Endothelial cell (in vitro differentiated cells): ENCODE measurements at regions not wholly inside any gene's neighbourhood (a gene's known extent, or its start where the extent isn't known, plus 50 kb on each side); places are given as distances from the start of the nearest gene placed in this dataset.

Experiments used
- DNase-seq: peaks from one replicate; pipeline ENCODE4 v3.0.0; 2021; ENCODE audit warnings: low spot score
- H3K27ac Mint-ChIP-seq: one replicate; pipeline ENCODE4 v1.8.0; 2021; ENCODE audit warnings: mixed read lengths, inconsistent platforms; ENCODE audit not compliant: unreplicated experiment
- H3K27me3 Mint-ChIP-seq: one replicate; pipeline ENCODE4 v1.8.0; 2021; ENCODE audit warnings: mild to moderate bottlenecking, moderate library complexity, mixed read lengths, inconsistent platforms; ENCODE audit not compliant: unreplicated experiment
- H3K36me3 Mint-ChIP-seq: one replicate; pipeline ENCODE4 v1.8.0; 2021; ENCODE audit warnings: mild to moderate bottlenecking, low read depth, mixed read lengths, inconsistent platforms; ENCODE audit not compliant: unreplicated experiment
- H3K4me1 Mint-ChIP-seq: one replicate; pipeline ENCODE4 v1.8.0; 2021; ENCODE audit warnings: mild to moderate bottlenecking, mixed read lengths, inconsistent platforms; ENCODE audit not compliant: unreplicated experiment
- H3K4me3 Mint-ChIP-seq: one replicate; pipeline ENCODE4 v1.8.0; 2021; ENCODE audit warnings: mild to moderate bottlenecking, mixed read lengths, inconsistent platforms; ENCODE audit not compliant: unreplicated experiment
- H3K9me3 Mint-ChIP-seq: one replicate; pipeline ENCODE4 v1.8.0; 2021; ENCODE audit warnings: mixed read lengths, inconsistent platforms; ENCODE audit not compliant: unreplicated experiment
- TF ChIP-seq, protein P1 (sequence below): fragments of 200-600 bp; sonication (generic); IDR thresholded peaks from one replicate; pipeline ENCODE4 v1.5.0; 2021; ENCODE audit warnings: antibody characterized with exemption; ENCODE audit not compliant: unreplicated experiment

DNA sequence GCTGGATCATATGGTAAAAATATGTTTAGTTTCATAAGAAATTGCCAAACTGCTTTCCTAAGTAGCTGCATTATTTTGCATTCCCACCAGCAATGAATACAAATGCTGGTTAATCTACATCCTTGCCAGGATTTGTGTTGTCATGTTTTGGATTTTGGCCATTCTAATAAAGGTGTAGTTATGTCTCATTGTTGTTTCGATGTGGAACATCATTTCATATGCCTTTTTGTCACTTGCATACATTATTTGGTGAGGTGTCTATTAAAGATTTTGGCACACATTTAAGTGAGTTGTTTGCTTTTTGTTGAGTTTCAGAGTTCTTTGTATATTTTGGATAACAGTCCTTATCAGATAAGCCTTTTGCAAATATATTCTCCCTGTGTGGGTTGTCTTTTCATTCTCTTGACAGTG lies 299.2 kb upstream of the TFPI start:
- Mint-ChIP-seq H3K4me1 (no peaks in the 10 kb centered on the region), H3K9me3 (no peaks in the 10 kb centered on the region), H3K27ac (no peak overlapping the region), H3K36me3 (no peaks in the 10 kb centered on the region), H3K27me3 (no peaks in the 10 kb centered on the region), H3K4me3 (no peak overlapping the region)
- TF ChIP-seq, protein P1, sequence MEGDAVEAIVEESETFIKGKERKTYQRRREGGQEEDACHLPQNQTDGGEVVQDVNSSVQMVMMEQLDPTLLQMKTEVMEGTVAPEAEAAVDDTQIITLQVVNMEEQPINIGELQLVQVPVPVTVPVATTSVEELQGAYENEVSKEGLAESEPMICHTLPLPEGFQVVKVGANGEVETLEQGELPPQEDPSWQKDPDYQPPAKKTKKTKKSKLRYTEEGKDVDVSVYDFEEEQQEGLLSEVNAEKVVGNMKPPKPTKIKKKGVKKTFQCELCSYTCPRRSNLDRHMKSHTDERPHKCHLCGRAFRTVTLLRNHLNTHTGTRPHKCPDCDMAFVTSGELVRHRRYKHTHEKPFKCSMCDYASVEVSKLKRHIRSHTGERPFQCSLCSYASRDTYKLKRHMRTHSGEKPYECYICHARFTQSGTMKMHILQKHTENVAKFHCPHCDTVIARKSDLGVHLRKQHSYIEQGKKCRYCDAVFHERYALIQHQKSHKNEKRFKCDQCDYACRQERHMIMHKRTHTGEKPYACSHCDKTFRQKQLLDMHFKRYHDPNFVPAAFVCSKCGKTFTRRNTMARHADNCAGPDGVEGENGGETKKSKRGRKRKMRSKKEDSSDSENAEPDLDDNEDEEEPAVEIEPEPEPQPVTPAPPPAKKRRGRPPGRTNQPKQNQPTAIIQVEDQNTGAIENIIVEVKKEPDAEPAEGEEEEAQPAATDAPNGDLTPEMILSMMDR, result no peak
- DNase-seq, result no peak

DNA sequence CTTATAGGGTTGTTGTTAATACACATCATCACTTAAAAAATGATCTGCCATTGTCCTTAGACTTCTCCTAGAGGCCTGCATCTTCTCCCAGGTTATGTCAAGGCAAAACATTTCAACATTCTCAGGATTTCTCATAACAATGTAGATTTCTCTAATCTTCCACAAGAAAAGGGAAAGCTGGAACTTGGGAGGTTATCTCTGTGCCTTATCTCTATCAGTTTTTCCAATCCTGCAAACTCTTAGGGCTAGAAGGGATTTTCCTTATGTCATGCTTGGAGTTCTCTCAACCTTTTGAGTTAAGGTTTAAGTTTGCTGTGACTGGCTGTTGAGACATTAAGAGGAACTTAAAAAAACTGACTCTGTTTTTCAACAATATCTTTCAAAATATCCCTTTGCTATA lies 300.6 kb upstream of the TFPI start:
- Mint-ChIP-seq H3K36me3 (no peaks in the 10 kb centered on the region), H3K4me1 (no peaks in the 10 kb centered on the region), H3K27me3 (no peaks in the 10 kb centered on the region), H3K4me3 (no peak overlapping the region), H3K9me3 (no peaks in the 10 kb centered on the region), H3K27ac (no peak overlapping the region)
- DNase-seq, result no peak
- TF ChIP-seq, protein P1, result no peak

DNA sequence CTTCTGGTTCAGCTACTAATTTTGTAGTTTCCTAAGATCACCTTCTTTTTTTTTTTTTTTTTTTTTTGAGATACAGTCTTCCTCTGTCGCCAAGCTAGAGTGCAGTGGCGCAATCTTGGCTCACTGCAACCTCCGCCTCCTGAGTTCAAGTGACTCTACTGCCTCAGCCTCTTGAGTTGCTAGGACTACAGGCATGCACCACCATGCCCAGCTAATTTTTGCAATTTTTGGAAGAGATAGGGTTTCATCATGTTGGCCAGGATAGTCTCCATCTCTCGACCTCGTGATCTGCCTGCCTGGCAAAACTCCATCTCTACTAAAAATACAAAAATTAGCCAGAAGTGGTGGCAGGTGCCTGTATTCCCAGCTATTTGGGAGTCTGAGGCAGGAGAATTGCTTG lies 301.5 kb upstream of the TFPI start:
- no peaks in the 10 kb centered on the region for H3K4me1 Mint-ChIP-seq
- no peak overlapping the region for H3K27ac Mint-ChIP-seq
- H3K27me3 Mint-ChIP-seq, result no peaks in the 10 kb centered on the region
- H3K9me3 Mint-ChIP-seq, result no peaks in the 10 kb centered on the region
- H3K36me3 Mint-ChIP-seq, result no peaks in the 10 kb centered on the region
- no peak for DNase-seq
- TF ChIP-seq, protein P1, result no peak
- no peak overlapping the region for H3K4me3 Mint-ChIP-seq

DNA sequence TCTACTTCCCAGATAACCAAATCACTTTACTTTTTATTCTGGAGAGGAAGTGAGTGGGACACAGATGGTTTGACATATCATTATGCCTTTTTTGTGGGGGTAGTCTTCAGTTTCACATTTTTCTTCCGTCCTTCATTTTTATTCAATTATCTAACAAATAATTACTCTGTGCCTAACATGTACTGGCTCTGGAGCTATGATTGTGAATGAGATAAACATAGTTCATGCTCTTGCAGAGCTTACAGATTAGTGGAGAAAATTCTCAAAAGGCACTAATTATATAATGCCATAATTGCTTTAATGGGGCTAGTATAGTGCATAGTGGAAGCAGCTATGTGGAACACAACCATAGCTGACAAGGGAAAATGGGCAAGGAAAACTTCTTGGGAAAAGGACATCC lies 303.6 kb upstream of the TFPI start:
- no peaks in the 10 kb centered on the region for H3K9me3 Mint-ChIP-seq
- no peak overlapping the region for H3K4me3 Mint-ChIP-seq
- no peaks in the 10 kb centered on the region for H3K27me3 Mint-ChIP-seq
- no peak for DNase-seq
- H3K27ac Mint-ChIP-seq, result no peak overlapping the region
- H3K4me1 Mint-ChIP-seq, result no peaks in the 10 kb centered on the region
- no peaks in the 10 kb centered on the region for H3K36me3 Mint-ChIP-seq
- TF ChIP-seq, protein P1, result no peak

DNA sequence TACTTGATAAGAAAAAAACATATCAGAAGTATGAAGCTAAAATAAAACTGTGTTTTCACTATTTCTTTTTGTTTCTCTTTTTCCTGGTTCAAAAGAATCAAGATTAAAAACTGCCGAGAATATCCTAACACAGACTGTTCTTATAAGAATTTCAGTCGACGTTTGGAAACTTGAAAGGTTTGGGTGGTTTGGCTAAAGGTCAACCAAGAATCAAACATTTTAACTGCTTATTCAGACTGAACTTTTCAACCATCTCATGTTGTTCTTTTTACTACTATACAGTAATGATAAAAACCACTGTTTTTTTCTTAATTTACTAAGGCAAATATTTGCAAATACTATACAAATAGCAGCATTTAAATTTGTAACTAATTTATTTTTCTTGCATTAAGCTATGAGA lies 308.5 kb upstream of the TFPI start:
- H3K36me3 Mint-ChIP-seq, result peaks cover 11% of the 10 kb centered on the region
- DNase-seq, result no peak
- H3K4me3 Mint-ChIP-seq, result no peak overlapping the region
- H3K9me3 Mint-ChIP-seq, result peaks cover 3% of the 10 kb centered on the region
- H3K27ac Mint-ChIP-seq, result no peak overlapping the region
- TF ChIP-seq, protein P1, result no peak
- peaks cover 4% of the 10 kb centered on the region for H3K27me3 Mint-ChIP-seq
- no peaks in the 10 kb centered on the region for H3K4me1 Mint-ChIP-seq
